GM12878 (cell line): ENCODE measurements at regions not wholly inside any gene's neighbourhood (a gene's known extent, or its start where the extent isn't known, plus 50 kb on each side); places are given as distances from the start of the nearest gene placed in this dataset.

Experiments used
- ATAC-seq: fragments of 200-7000 bp; cut with Tn5 transposase; 3 replicates; pipeline ENCODE4 v1.9.1; 2020; ENCODE audit warnings: mild to moderate bottlenecking, moderate library complexity
- BruUV-seq: library from RNA; stranded (reverse); fragments of 400-500 nt; replicated peaks from 2 replicates; lab custom pipeline; 2021; lab: Mats Ljungman, UMichigan
- CTCF ChIA-PET: fragments of 300-600 bp; sonication (Branson Sonifier 250); formaldehyde crosslinking; extraction: SDS; loops from one replicate; lab custom pipeline; 2021; ENCODE audit warnings: inconsistent platforms; lab: Yijun Ruan, JAX
- POLR2A ChIA-PET: fragments of 350-600 bp; formaldehyde crosslinking; extraction: SDS; loops from one replicate; lab custom pipeline; 2021; ENCODE audit warnings: inconsistent platforms; lab: Charles Lee
- RAD21 ChIA-PET: fragments of 300-600 bp; sonication (Branson Sonifier 250); formaldehyde crosslinking; loops from one replicate; lab custom pipeline; 2023; ENCODE audit warnings: antibody characterized with exemption; ENCODE audit not compliant: unreplicated experiment; lab: Charles Lee
- SMC1A ChIA-PET: fragments of 300-600 bp; sonication (Branson Sonifier 250); formaldehyde crosslinking; loops from one replicate; lab custom pipeline; 2023; ENCODE audit not compliant: unreplicated experiment, uncharacterized antibody; lab: Charles Lee
- DNase-seq: peaks from one replicate; pipeline ENCODE4 v3.0.0-alpha.2; 2011; ENCODE audit warnings: low read depth, low spot score
- FAIRE-seq: peaks from 3 replicates; lab custom pipeline; 2011; peaks lifted over from hg19 to GRCh38; lab: Jason Lieb, UNC
- H2AFZ ChIP-seq: 2 replicates; pipeline ENCODE4 v1.6.0; 2011; ENCODE audit warnings: low read depth, low read length, control low read depth; ENCODE audit not compliant: control insufficient read depth
- H3K27ac ChIP-seq: 2 replicates; pipeline ENCODE4 v1.5.1; 2011; ENCODE audit warnings: control low read depth; ENCODE audit not compliant: control insufficient read depth, insufficient read depth
- H3K27me3 ChIP-seq, 2 experiments: replicated peaks in 1 of 2; 2 replicates each; pipeline versions ENCODE4 v1.6.0 to v1.6.1; 2011; ENCODE audit warnings: low read length in 1 of 2; ENCODE audit not compliant: control insufficient read depth in 2 of 2, insufficient read depth in 2 of 2
- H3K36me3 ChIP-seq, 2 experiments: 2 replicates each; pipeline ENCODE4 v1.5.1; 2011; ENCODE audit warnings: low read length in 1 of 2; ENCODE audit not compliant: control insufficient read depth in 2 of 2, insufficient read depth in 2 of 2
- H3K4me1 ChIP-seq: 2 replicates; pipeline ENCODE4 v1.6.1; 2011; ENCODE audit warnings: mild to moderate bottlenecking, low read length, moderate library complexity, mixed read lengths; ENCODE audit not compliant: control insufficient read depth, insufficient read depth
- H3K4me2 ChIP-seq: 2 replicates; pipeline ENCODE4 v1.6.0; 2011; ENCODE audit warnings: control low read depth; ENCODE audit not compliant: control insufficient read depth, insufficient read depth
- H3K4me3 ChIP-seq: fragments of 200-600 bp; sonication (generic); 2 replicates; pipeline ENCODE4 v1.5.1; 2016
- H3K79me2 ChIP-seq: 2 replicates; pipeline ENCODE4 v1.6.0; 2011; ENCODE audit warnings: low read length; ENCODE audit not compliant: control insufficient read depth, insufficient read depth
- H3K9ac ChIP-seq: 2 replicates; pipeline ENCODE4 v1.8.0; 2011; ENCODE audit warnings: low read length, control low read depth, mixed read lengths; ENCODE audit not compliant: control insufficient read depth, insufficient read depth
- H3K9me3 ChIP-seq: replicated peaks from 3 replicates; pipeline ENCODE4 v1.5.1; 2011; ENCODE audit warnings: mild to moderate bottlenecking, low read length; ENCODE audit not compliant: control insufficient read depth, insufficient read depth
- H4K20me1 ChIP-seq: 2 replicates; pipeline ENCODE4 v1.6.0; 2011; ENCODE audit not compliant: control insufficient read depth, insufficient read depth
- BMI1 ChIP-seq: fragments of 450-650 bp; IDR thresholded peaks from 2 replicates; pipeline ENCODE4 v1.6.1; 2016; ENCODE audit warnings: mild to moderate bottlenecking, moderate library complexity, borderline replicate concordance
- CREM ChIP-seq: IDR thresholded peaks from 2 replicates; pipeline ENCODE4 v1.6.1; 2014; ENCODE audit warnings: antibody characterized with exemption, low read depth
- EP300 ChIP-seq, 2 experiments: fragments of 150-350 bp in 1 of 2; IDR thresholded peaks; 2 replicates each; pipeline ENCODE4 v1.6.1; 2011 to 2012; ENCODE audit warnings: low read depth in 2 of 2, low read length in 2 of 2, borderline replicate concordance in 1 of 2, improper control_type of control experiment in 1 of 2, inconsistent platforms in 1 of 2; ENCODE audit not compliant: control insufficient read depth in 1 of 2
- GABPA ChIP-seq: IDR thresholded peaks from 2 replicates; pipeline ENCODE4 v1.6.1; 2014; ENCODE audit warnings: antibody characterized with exemption, low read depth, mild to moderate bottlenecking, inconsistent platforms
- HCFC1 ChIP-seq: fragments of 150-350 bp; IDR thresholded peaks from 2 replicates; pipeline ENCODE4 v1.6.1; 2014; ENCODE audit warnings: low read length
- MYC ChIP-seq: IDR thresholded peaks from 2 replicates; pipeline ENCODE4 v1.6.1; 2011; ENCODE audit warnings: mild to moderate bottlenecking, low read length, moderate library complexity, inconsistent platforms; ENCODE audit not compliant: insufficient read depth, insufficient replicate concordance, insufficient read length, severe bottlenecking
- PRDM15 ChIP-seq: fragments of 450-650 bp; formaldehyde crosslinking; IDR thresholded peaks from 2 replicates; pipeline ENCODE4 v1.4.0; 2020; ENCODE audit warnings: mild to moderate bottlenecking, moderate library complexity
- STAT1 ChIP-seq: fragments of 450-650 bp; conservative IDR thresholded peaks from 2 replicates; pipeline ENCODE4 v1.6.1; 2014; ENCODE audit warnings: antibody characterized with exemption, mild to moderate bottlenecking
- whole genome bisulfite sequencing: methylation state at CpG from one replicate; pipeline ENCODE4 v1.1.6; 2016; ENCODE audit warnings: low lambda C conversion rate; ENCODE audit not compliant: insufficient replicate concordance, insufficient coverage; ENCODE audit errors: missing lambda C conversion rate; 5-methylcytosine and 5-hydroxymethylcytosine counted together
- in situ Hi-C: fragments of 300-500 bp; cut with MboI; formaldehyde crosslinking; loops from 9 replicates; pipeline ENCODE4 v1.14.3; 2018; ENCODE audit warnings: mixed read lengths
- intact Hi-C: fragments of 100-400 bp; cut with micrococcal nuclease; formaldehyde crosslinking; loops from one replicate; pipeline ENCODE4 v1.14.2; 2022; ENCODE audit not compliant: unreplicated experiment
- TF ChIP-seq, protein P1 (sequence below): fragments of 450-650 bp; IDR thresholded peaks from 2 replicates; pipeline ENCODE4 v1.6.1; 2017; ENCODE audit warnings: low read depth, mild to moderate bottlenecking, moderate library complexity

DNA sequence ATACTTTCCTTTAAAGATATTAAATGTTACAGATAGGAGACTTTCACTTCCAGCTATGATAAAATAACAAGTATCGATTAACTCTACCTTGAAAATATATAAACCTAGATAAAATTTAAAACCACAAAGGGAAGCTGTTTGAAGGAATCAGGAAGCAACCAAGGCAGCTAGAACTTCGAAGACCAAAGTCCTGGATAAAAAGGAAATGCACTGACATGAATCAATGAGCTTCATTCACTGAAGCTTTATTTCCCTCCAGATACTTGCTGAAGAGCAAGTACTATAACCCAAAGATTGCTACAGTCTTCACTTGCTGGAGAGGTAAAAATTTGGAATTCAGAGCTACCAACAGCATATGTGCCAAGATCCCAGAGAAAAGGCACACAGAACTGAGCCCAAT, 144.1 kb downstream of the PIK3R1 start:
- intact Hi-C loops = no loop called here
- Histone ChIP-seq H3K4me3 (no peak overlapping the region), H2AFZ (peak overlapping the region; percentile 13; the same call in 1 of the 2 replicates), H3K36me3 (no peaks in the 10 kb centered on the region), H3K9me3 (no peaks in the 10 kb centered on the region), H3K27me3 (no peaks in the 10 kb centered on the region), H4K20me1 (no peaks in the 10 kb centered on the region), H3K4me2 (no peak overlapping the region), H3K79me2 (no peaks in the 10 kb centered on the region), H3K4me1 (no peaks in the 10 kb centered on the region), H3K9ac (no peak overlapping the region), H3K27ac (no peak overlapping the region)
- no peak for ATAC-seq
- FAIRE-seq = no peak
- DNase-seq = no peak
- WGBS = 71% methylated on average over 2 of the region's 2 CpGs
- RAD21 ChIA-PET = interaction anchor here (0.9 to 1.3 kb wide), 6 partner anchors 8 to 75 kb away, joined by 3 to 7 read pairs (median 4); no protein-coding TSS in a partner anchor
- CTCF ChIA-PET = interaction anchor here (0.6 to 1.6 kb wide), 6 partner anchors 8 to 734 kb away, joined by 3 to 5 read pairs (median 3); partner anchors contain the start of gene SLC30A5
- TF ChIP-seq GABPA (no peak), EP300 (IDR thresholded peaks at IDR 0.05; ENCODE audit: borderline replicate concordance in 1 of 2, control insufficient read depth in 1 of 2, low read depth in 2 of 2, low read length in 2 of 2) (no peak), CREM (no peak), BMI1 (no peak), MYC (no peak), STAT1 (no peak), HCFC1 (no peak), PRDM15 (CRISPR knock-in tag) (no peak)
- TF ChIP-seq, protein P1, sequence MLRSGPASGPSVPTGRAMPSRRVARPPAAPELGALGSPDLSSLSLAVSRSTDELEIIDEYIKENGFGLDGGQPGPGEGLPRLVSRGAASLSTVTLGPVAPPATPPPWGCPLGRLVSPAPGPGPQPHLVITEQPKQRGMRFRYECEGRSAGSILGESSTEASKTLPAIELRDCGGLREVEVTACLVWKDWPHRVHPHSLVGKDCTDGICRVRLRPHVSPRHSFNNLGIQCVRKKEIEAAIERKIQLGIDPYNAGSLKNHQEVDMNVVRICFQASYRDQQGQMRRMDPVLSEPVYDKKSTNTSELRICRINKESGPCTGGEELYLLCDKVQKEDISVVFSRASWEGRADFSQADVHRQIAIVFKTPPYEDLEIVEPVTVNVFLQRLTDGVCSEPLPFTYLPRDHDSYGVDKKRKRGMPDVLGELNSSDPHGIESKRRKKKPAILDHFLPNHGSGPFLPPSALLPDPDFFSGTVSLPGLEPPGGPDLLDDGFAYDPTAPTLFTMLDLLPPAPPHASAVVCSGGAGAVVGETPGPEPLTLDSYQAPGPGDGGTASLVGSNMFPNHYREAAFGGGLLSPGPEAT = no peak
- BruUV-seq = no TSS peak
- POLR2A ChIA-PET = interaction anchor here (0.9 to 1.0 kb wide), 2 partner anchors 8 to 21 kb away, joined by 3 read pairs; no protein-coding TSS in a partner anchor
- SMC1A ChIA-PET = interaction anchor here (0.8 to 1.8 kb wide), 18 partner anchors 10 to 102 kb away, joined by 3 to 7 read pairs (median 4); no protein-coding TSS in a partner anchor
- in situ Hi-C loops = no loop called here
